Peyer's patch (tissue), 4 donors: ENCODE measurements at regions not wholly inside any gene's neighbourhood (a gene's known extent, or its start where the extent isn't known, plus 50 kb on each side); places are given as distances from the start of the nearest gene placed in this dataset.
A peak's percentile ranks its signal among the peaks of the same experiment; 100 is the strongest.

Experiments
- DNase-seq, 3 donors: peaks; one replicate each; pipeline ENCODE4 v3.0.0-alpha.2; 2017 to 2019
- H3K27ac ChIP-seq, 4 donors: fragments of 200-600 bp; sonication (generic); one replicate each; pipeline ENCODE4 v1.5.1; 2016 to 2019
- H3K27me3 ChIP-seq, 2 donors: fragments of 200-600 bp; sonication (generic); one replicate each; pipeline ENCODE4 v1.5.1; 2019
- H3K36me3 ChIP-seq, 3 donors: fragments of 200-600 bp; sonication (generic); one replicate each; pipeline ENCODE4 v1.5.1; 2016 to 2019
- H3K4me1 ChIP-seq, 4 donors: fragments of 200-600 bp; sonication (generic); one replicate each; pipeline ENCODE4 v1.5.1; 2016 to 2019
- H3K4me3 ChIP-seq, 4 donors: fragments of 200-600 bp; sonication (generic); 1 replicate in 3 of 4; 2 replicates in 1 of 4; pipeline ENCODE4 v1.5.1; 2016 to 2019; ENCODE audit warnings: mild to moderate bottlenecking in 1 of 4
- H3K9me3 ChIP-seq, 4 donors: fragments of 200-600 bp; sonication (generic); one replicate each; pipeline ENCODE4 v1.5.1; 2016 to 2019; ENCODE audit warnings: mild to moderate bottlenecking in 1 of 4
- CTCF ChIP-seq, 6 experiments: fragments of 450-650 bp in 4 of 6; fragments of 200-600 bp in 2 of 6; sonication (generic) in 1 of 6; IDR thresholded peaks; one replicate each; pipeline ENCODE4 v1.5.1; 2017 to 2019; ENCODE audit warnings: antibody characterized with exemption in 6 of 6, mild to moderate bottlenecking in 3 of 6, moderate library complexity in 1 of 6
- POLR2A ChIP-seq, 2 donors: fragments of 450-650 bp; IDR thresholded peaks; one replicate each; pipeline ENCODE4 v1.5.1; 2017; ENCODE audit warnings: antibody characterized with exemption in 2 of 2, mild to moderate bottlenecking in 2 of 2, moderate library complexity in 2 of 2

- H3K9me3 ChIP-seq, result no peaks in the 10 kb centered on the region
- TF ChIP-seq CTCF (IDR thresholded peaks at IDR 0.05), result no peak
- no peak for TF ChIP-seq POLR2A (IDR thresholded peaks at IDR 0.05)
- H3K27ac ChIP-seq, result peak overlapping the region; percentile 56 to 76 (median 74)
- DNase-seq, result no peak
- no peak overlapping the region for H3K4me3 ChIP-seq
- no peaks in the 10 kb centered on the region for H3K36me3 ChIP-seq
- H3K4me1 ChIP-seq, result peaks cover 0 to 25% (median 5%) of the 10 kb centered on the region in 4 donors
- H3K27me3 ChIP-seq, result no peaks in the 10 kb centered on the region
These were observed 273.5 kb upstream of the PTGER4 start for GRCh38 chr5:40405996-40406740.

- H3K4me3 ChIP-seq, result no peak overlapping the region
- DNase-seq, result no peak
- H3K4me1 ChIP-seq, result peaks cover 0 to 21% (median 4%) of the 10 kb centered on the region in 4 donors
- peak overlapping the region; percentile 53 to 76 (median 64) for H3K27ac ChIP-seq
- no peaks in the 10 kb centered on the region for H3K9me3 ChIP-seq
- TF ChIP-seq POLR2A (IDR thresholded peaks at IDR 0.05) (no peak), CTCF (IDR thresholded peaks at IDR 0.05) (no peak)
- no peaks in the 10 kb centered on the region for H3K27me3 ChIP-seq
- no peaks in the 10 kb centered on the region for H3K36me3 ChIP-seq
These were observed 274.5 kb upstream of the PTGER4 start for GRCh38 chr5:40405230-40405629.

GRCh38 chr5:40404613-40405012 is 275.1 kb upstream of the PTGER4 start:
- Histone ChIP-seq H3K27ac (peak overlapping the region; percentile 53 to 76 (median 64)), H3K4me1 (peaks cover 0 to 21% (median 4%) of the 10 kb centered on the region in 4 donors), H3K27me3 (no peaks in the 10 kb centered on the region), H3K36me3 (no peaks in the 10 kb centered on the region), H3K9me3 (no peaks in the 10 kb centered on the region), H3K4me3 (no peak overlapping the region)
- no peak for DNase-seq
- TF ChIP-seq CTCF (IDR thresholded peaks at IDR 0.05) (no peak), POLR2A (IDR thresholded peaks at IDR 0.05) (no peak)

GRCh38 chr5:40402007-40402364 is 277.7 kb upstream of the PTGER4 start:
- Histone ChIP-seq H3K27me3 (no peaks in the 10 kb centered on the region), H3K27ac (peak overlapping the region in 1 of 4 donors; percentile 57), H3K4me3 (no peak overlapping the region), H3K4me1 (peaks cover 0 to 17% (median 4%) of the 10 kb centered on the region in 4 donors), H3K9me3 (no peaks in the 10 kb centered on the region), H3K36me3 (no peaks in the 10 kb centered on the region)
- TF ChIP-seq CTCF (IDR thresholded peaks at IDR 0.05) (no peak), POLR2A (IDR thresholded peaks at IDR 0.05) (no peak)
- no peak for DNase-seq

GRCh38 chr5:40401284-40402006 is 278.3 kb upstream of the PTGER4 start:
- H3K27me3 ChIP-seq, result no peaks in the 10 kb centered on the region
- H3K4me3 ChIP-seq, result no peak overlapping the region
- H3K9me3 ChIP-seq, result no peaks in the 10 kb centered on the region
- peaks cover 0 to 11% (median 4%) of the 10 kb centered on the region in 4 donors for H3K4me1 ChIP-seq
- no peak for DNase-seq
- H3K36me3 ChIP-seq, result no peaks in the 10 kb centered on the region
- peak overlapping the region in 1 of 4 donors; percentile 57 for H3K27ac ChIP-seq
- TF ChIP-seq CTCF (IDR thresholded peaks at IDR 0.05) (no peak), POLR2A (IDR thresholded peaks at IDR 0.05) (no peak)
